ENCODE measurements at regions not wholly inside any gene's neighbourhood (a gene's known extent, or its start where the extent isn't known, plus 50 kb on each side); places are given as distances from the start of the nearest gene placed in this dataset.
A peak's percentile ranks its signal among the peaks of the same experiment; 100 is the strongest.

- H3K4me3 ChIP-seq (replicated peaks in 1 of 3; ENCODE audit: insufficient read depth in 1 of 3, low read depth in 1 of 3, low read length in 3 of 3), result peak overlapping the region in 1 of 3 experiments; percentile 69
- H3K9me1 ChIP-seq (replicated peaks; ENCODE audit: control insufficient read depth, extremely low read depth, insufficient read depth, low read length), result no peaks in the 10 kb centered on the region
- no peak for FAIRE-seq
- H2AFZ ChIP-seq (ENCODE audit: low read depth, low read length), result peak overlapping the region; percentile 94
- intact Hi-C loops (cut with micrococcal nuclease) (loop anchor here (10.0 kb wide), 1 partner anchor 646 kb away; no protein-coding TSS in a partner anchor), dilution Hi-C loops (cut with MboI; ENCODE audit: extremely low pct_ligation_motif_present, low sequenced_read_pairs) (no loop called here)
- H3K4me2 ChIP-seq (ENCODE audit: insufficient read depth, low read length), result peak overlapping the region; percentile 86
- no peak overlapping the region for H3K9ac ChIP-seq (replicated peaks; ENCODE audit: extremely low read depth, insufficient read depth, low read length)
- peak; percentile 30 for DNase-seq (ENCODE audit: low read depth, low spot score)
- no peaks in the 10 kb centered on the region for H3K27me3 ChIP-seq (ENCODE audit: control insufficient read depth in 2 of 2, insufficient read depth in 2 of 2, low read length in 2 of 2)
- H4K20me1 ChIP-seq (replicated peaks; ENCODE audit: control insufficient read depth, extremely low read depth, insufficient read depth, low read length), result no peaks in the 10 kb centered on the region
- ChIA-PET CTCF (no interaction called here), POLR2A (no interaction called here)
- TF ChIP-seq FOS (IDR thresholded peaks at IDR 0.05; ENCODE audit: borderline replicate concordance, insufficient read depth, low read length) (no peak), MAX (IDR thresholded peaks at IDR 0.05; ENCODE audit: insufficient read depth, insufficient read length) (no peak), GATA2 (IDR thresholded peaks at IDR 0.05; ENCODE audit: insufficient read depth, insufficient read length, low read depth, low read length) (no peak), POLR2AphosphoS5 (IDR thresholded peaks at IDR 0.05; ENCODE audit: insufficient read depth, low read depth, low read length) (no peak), JUN (IDR thresholded peaks at IDR 0.05; ENCODE audit: borderline replicate concordance, insufficient read depth, insufficient read length, low read depth) (no peak), MYC (IDR thresholded peaks at IDR 0.05; ENCODE audit: low read depth, low read length) (no peak), EZH2 (IDR thresholded peaks at IDR 0.05; ENCODE audit: borderline replicate concordance, low read depth, low read length, severe bottlenecking) (no peak), CTCF (IDR thresholded peaks at IDR 0.05; ENCODE audit: extremely low read depth in 1 of 2, insufficient read depth in 1 of 2, low read depth in 1 of 2, low read length in 2 of 2) (no peak), POLR2A (IDR thresholded peaks at IDR 0.05; ENCODE audit: low read depth, low read length) (no peak)
- H3K4me1 ChIP-seq (ENCODE audit: control insufficient read depth, extremely low read depth, insufficient read depth, low read length), result peaks cover 8% of the 10 kb centered on the region
- H3K36me3 ChIP-seq (ENCODE audit: control insufficient read depth in 2 of 2, extremely low read depth in 1 of 2, insufficient read depth in 2 of 2, low read length in 2 of 2), result no peaks in the 10 kb centered on the region
- no TSS peak for BruUV-seq (replicated peaks)
- no peaks in the 10 kb centered on the region for H3K9me3 ChIP-seq (replicated peaks; ENCODE audit: control insufficient read depth, insufficient read depth, low read length)
- H3K79me2 ChIP-seq (ENCODE audit: control insufficient read depth, insufficient read depth, low read length), result no peaks in the 10 kb centered on the region
- no peak overlapping the region for H3K27ac ChIP-seq (ENCODE audit: insufficient read depth, low read depth, low read length)
Measured at GRCh38 chr1:193419295-193419694, 232.9 kb upstream of the B3GALT2 start.
